ENCODE measurements at regions not wholly inside any gene's neighbourhood (a gene's known extent, or its start where the extent isn't known, plus 50 kb on each side); places are given as distances from the start of the nearest gene placed in this dataset.

DNA sequence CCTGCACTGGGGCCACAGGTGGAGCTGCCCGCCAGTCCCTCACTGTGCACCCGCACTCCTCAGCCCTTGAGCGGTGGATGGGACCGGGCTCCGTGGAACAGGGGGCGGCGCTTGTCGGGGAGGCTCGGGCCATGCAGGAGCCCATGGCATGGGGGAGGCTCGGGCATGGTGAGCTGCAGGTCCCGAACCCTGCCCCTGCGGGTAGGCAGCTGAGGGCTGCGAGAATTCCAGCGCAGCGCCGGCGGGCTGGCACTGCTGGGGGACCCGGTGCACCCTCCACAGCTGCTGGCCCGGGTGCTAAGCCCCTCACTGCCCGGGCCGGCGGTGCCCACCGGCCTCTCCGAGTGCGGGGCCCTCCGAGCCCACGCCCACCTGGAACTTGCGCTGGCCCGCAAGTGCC, 877.5 kb upstream of the PCDH9 start:
- Mint-ChIP-seq H3K4me3 (no peak overlapping the region), H3K4me1 (ENCODE audit: low read depth) (no peaks in the 10 kb centered on the region), H3K36me3 (ENCODE audit: low read depth) (no peaks in the 10 kb centered on the region), H3K27ac (no peak overlapping the region), H3K27me3 (no peaks in the 10 kb centered on the region), H3K9me3 (peaks cover 68% of the 10 kb centered on the region)
- intact Hi-C loops (cut with micrococcal nuclease), result no loop called here

- H3K4me1 Mint-ChIP-seq (ENCODE audit: low read depth), result no peaks in the 10 kb centered on the region
- no peak overlapping the region for H3K27ac Mint-ChIP-seq
- H3K36me3 Mint-ChIP-seq (ENCODE audit: low read depth), result no peaks in the 10 kb centered on the region
- intact Hi-C loops (cut with micrococcal nuclease), result no loop called here
- H3K4me3 Mint-ChIP-seq, result no peak overlapping the region
- peaks cover 29% of the 10 kb centered on the region for H3K9me3 Mint-ChIP-seq
- H3K27me3 Mint-ChIP-seq, result no peaks in the 10 kb centered on the region
These were observed 869.5 kb upstream of the PCDH9 start for GRCh38 chr13:68099631-68100030.

GRCh38 chr13:68081061-68081460, 850.9 kb upstream of the PCDH9 start:
- Mint-ChIP-seq H3K27me3 (no peaks in the 10 kb centered on the region), H3K4me1 (ENCODE audit: low read depth) (no peaks in the 10 kb centered on the region), H3K4me3 (no peak overlapping the region), H3K36me3 (ENCODE audit: low read depth) (no peaks in the 10 kb centered on the region), H3K27ac (no peak overlapping the region), H3K9me3 (no peaks in the 10 kb centered on the region)
- intact Hi-C loops (cut with micrococcal nuclease), result no loop called here

DNA sequence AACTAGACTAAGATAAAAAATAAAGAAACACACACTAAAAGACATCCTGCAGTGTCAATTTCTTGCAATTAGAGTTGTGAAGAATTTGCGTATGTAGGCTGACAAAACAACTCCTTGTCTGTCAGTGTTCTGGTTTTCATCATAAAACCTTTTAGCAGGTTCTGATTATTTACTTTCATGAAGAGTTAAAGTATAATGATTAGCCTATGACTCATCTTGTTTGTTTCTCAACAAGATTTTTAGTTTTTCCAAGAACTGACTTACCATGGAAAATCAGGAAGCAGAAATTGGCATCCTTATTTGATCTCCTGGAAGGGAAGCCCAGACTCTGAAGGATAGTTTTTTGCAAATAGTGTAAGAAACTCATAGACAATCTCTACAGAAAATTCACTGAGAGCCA, 848.7 kb upstream of the PCDH9 start:
- no peak overlapping the region for H3K4me3 Mint-ChIP-seq
- H3K36me3 Mint-ChIP-seq (ENCODE audit: low read depth), result no peaks in the 10 kb centered on the region
- H3K27ac Mint-ChIP-seq, result no peak overlapping the region
- intact Hi-C loops (cut with micrococcal nuclease), result no loop called here
- no peaks in the 10 kb centered on the region for H3K4me1 Mint-ChIP-seq (ENCODE audit: low read depth)
- H3K9me3 Mint-ChIP-seq, result no peaks in the 10 kb centered on the region
- no peaks in the 10 kb centered on the region for H3K27me3 Mint-ChIP-seq

DNA sequence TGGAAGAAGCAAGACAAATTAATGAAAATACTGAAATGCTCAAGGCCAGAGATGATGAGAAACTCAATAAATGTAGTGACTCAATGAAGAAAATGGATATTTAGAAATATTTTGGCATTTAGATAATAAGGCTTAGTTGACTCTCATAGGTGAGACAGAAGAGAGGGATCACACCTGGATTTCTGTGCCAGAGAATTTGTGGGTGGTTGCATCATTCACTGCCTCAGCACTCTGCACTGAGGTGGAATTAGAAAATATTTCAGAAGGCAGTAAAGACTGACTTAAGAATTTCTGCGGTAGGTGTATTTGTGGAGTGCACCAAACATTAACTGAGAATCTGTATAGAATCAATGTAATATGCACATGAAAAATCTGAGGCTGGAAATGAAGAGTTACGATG, 848.3 kb upstream of the PCDH9 start:
- Mint-ChIP-seq H3K36me3 (ENCODE audit: low read depth) (no peaks in the 10 kb centered on the region), H3K4me3 (no peak overlapping the region), H3K27ac (no peak overlapping the region), H3K4me1 (ENCODE audit: low read depth) (no peaks in the 10 kb centered on the region), H3K27me3 (no peaks in the 10 kb centered on the region), H3K9me3 (no peaks in the 10 kb centered on the region)
- intact Hi-C loops (cut with micrococcal nuclease), result no loop called here

GRCh38 chr13:68076046-68076445, 845.9 kb upstream of the PCDH9 start:
- Mint-ChIP-seq H3K9me3 (no peaks in the 10 kb centered on the region), H3K27me3 (no peaks in the 10 kb centered on the region), H3K36me3 (ENCODE audit: low read depth) (no peaks in the 10 kb centered on the region), H3K27ac (no peak overlapping the region), H3K4me3 (no peak overlapping the region), H3K4me1 (ENCODE audit: low read depth) (no peaks in the 10 kb centered on the region)
- intact Hi-C loops (cut with micrococcal nuclease), result no loop called here

GRCh38 chr13:68066879-68067513, 836.9 kb upstream of the PCDH9 start:
- intact Hi-C loops (cut with micrococcal nuclease), result no loop called here
- Mint-ChIP-seq H3K4me3 (no peak overlapping the region), H3K4me1 (ENCODE audit: low read depth) (no peaks in the 10 kb centered on the region), H3K27ac (no peak overlapping the region), H3K36me3 (ENCODE audit: low read depth) (no peaks in the 10 kb centered on the region), H3K9me3 (peaks cover 18% of the 10 kb centered on the region), H3K27me3 (no peaks in the 10 kb centered on the region)

DNA sequence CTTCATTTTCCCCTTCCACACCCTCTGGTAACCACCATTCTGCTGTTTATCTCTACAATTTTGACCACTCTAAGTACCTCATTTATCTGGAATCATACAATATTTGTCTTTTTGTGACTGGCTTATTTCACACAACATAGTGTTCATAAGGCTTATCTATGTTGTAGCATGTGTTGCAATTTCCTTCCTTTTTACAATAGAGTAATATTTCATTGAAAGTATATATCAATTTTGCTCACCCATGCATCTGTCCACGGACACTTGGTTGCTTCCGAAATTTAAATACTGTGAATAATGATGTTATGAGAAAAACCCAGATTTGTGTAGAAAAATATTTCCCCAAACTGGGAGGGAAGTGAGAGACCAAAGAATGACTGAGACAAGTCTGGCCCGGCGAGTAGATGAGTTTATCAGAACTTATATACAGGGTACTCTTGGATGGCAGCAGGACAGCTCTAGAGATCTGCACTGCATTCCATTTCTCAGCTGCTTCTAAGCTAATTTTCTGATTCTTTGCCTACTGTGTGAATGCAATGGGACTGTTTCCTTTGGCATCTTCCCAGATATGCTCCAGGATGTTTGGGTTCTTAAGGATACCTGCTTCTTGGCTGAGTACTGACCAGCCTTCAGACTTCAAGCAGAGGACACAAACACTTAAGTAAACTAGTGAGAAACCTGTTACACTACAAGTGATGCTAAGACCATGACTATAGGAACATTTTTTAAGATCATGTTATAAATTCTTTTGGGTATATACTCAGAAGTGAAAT, 834.0 kb upstream of the PCDH9 start:
- Mint-ChIP-seq H3K36me3 (ENCODE audit: low read depth) (no peaks in the 10 kb centered on the region), H3K4me3 (no peak overlapping the region), H3K27me3 (no peaks in the 10 kb centered on the region), H3K9me3 (peaks cover 6% of the 10 kb centered on the region), H3K27ac (no peak overlapping the region), H3K4me1 (ENCODE audit: low read depth) (no peaks in the 10 kb centered on the region)
- intact Hi-C loops (cut with micrococcal nuclease), result no loop called here

DNA sequence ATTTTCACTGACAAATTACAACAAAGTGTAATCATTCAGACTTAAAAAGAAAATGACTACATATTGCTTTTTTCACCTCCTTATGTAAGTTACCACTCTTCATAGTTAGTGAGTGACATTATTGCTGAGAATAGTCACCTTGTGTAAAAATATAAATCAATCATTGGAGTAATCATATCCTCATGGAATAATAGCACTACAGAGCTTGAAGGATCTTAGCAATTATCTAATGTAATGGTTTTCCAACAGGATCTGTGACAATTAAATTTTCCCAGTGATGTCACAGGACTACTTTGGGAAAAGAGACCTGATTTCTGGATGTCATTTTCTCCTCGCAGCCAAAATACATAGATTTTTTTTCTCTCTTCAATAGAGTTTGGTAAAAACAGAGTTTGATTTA, 833.0 kb upstream of the PCDH9 start:
- intact Hi-C loops (cut with micrococcal nuclease), result no loop called here
- Mint-ChIP-seq H3K27me3 (no peaks in the 10 kb centered on the region), H3K27ac (no peak overlapping the region), H3K9me3 (peaks cover 2% of the 10 kb centered on the region), H3K36me3 (ENCODE audit: low read depth) (no peaks in the 10 kb centered on the region), H3K4me1 (ENCODE audit: low read depth) (no peaks in the 10 kb centered on the region), H3K4me3 (no peak overlapping the region)

- Mint-ChIP-seq H3K4me1 (ENCODE audit: low read depth) (no peaks in the 10 kb centered on the region), H3K27ac (no peak overlapping the region), H3K36me3 (ENCODE audit: low read depth) (no peaks in the 10 kb centered on the region), H3K4me3 (no peak overlapping the region), H3K9me3 (peaks cover 28% of the 10 kb centered on the region), H3K27me3 (no peaks in the 10 kb centered on the region)
- intact Hi-C loops (cut with micrococcal nuclease), result no loop called here
These were observed 827.7 kb upstream of the PCDH9 start for GRCh38 chr13:68057836-68058235.

DNA sequence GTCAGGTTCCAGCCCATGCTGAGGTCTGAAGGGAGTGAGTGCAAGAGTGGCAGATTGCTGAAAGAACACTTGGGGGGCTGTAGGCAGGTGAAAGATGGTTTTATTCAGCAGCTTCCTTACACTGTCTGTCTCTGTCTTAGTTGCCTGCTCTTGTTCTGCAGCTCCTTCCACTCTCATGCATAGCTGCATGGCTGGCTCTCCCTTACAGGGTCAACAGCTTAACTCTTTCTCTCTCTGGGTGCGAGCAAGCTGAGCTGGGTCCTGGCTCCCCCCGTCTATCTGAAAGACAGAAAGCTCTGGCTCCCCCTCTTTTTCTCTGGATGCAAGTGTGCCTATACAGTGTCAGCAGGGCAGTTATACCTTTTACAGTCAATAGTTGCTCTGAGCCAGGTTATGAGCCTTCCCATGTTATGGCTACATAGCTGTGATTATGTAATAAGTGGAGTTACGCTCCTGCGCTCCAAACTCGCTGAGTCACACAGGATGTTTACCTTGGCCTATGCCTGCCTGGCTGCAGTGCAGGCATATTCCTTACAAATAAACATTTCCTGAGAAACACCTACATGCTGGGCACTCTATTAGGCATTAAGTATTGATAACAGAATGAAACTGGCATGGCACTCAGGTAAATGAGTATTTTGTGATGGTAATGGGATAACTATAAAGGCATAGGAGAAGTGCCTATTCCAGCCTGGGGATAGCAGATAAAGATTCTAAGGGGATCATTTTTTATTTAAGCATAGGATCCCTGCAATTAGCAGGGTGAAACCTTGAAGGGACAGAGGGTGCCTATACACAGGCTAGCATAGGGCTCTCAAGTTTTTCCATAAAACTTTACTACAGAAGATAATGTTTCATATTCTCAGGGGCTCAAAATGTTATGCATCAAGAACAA, 826.9 kb upstream of the PCDH9 start:
- Mint-ChIP-seq H3K9me3 (peaks cover 28% of the 10 kb centered on the region), H3K36me3 (ENCODE audit: low read depth) (no peaks in the 10 kb centered on the region), H3K4me1 (ENCODE audit: low read depth) (no peaks in the 10 kb centered on the region), H3K27ac (no peak overlapping the region), H3K4me3 (no peak overlapping the region), H3K27me3 (no peaks in the 10 kb centered on the region)
- intact Hi-C loops (cut with micrococcal nuclease), result no loop called here

GRCh38 chr13:68051910-68052309, 821.8 kb upstream of the PCDH9 start:
- Mint-ChIP-seq H3K27me3 (no peaks in the 10 kb centered on the region), H3K27ac (no peak overlapping the region), H3K4me1 (ENCODE audit: low read depth) (no peaks in the 10 kb centered on the region), H3K9me3 (peaks cover 14% of the 10 kb centered on the region), H3K36me3 (ENCODE audit: low read depth) (no peaks in the 10 kb centered on the region), H3K4me3 (no peak overlapping the region)
- intact Hi-C loops (cut with micrococcal nuclease), result no loop called here

DNA sequence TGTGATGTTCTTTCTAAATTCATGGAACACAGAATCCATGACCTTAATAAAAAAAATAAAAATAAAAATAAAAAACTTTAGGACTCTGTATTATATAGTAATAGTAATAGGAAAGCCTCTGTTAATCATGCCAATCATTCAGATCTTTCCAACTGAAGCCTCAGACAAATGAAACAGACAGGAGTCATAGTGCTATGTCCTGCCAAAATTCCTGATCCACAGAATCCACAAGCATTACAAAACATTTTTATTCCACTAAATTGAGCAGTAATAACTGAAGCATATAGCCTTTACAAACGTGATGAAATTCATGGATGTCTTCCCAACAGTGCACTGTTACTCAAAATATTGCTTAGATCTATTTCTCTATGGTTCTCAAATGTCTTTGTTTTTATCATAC, 820.6 kb upstream of the PCDH9 start:
- peaks cover 2% of the 10 kb centered on the region for H3K9me3 Mint-ChIP-seq
- H3K27ac Mint-ChIP-seq, result no peak overlapping the region
- intact Hi-C loops (cut with micrococcal nuclease), result no loop called here
- H3K27me3 Mint-ChIP-seq, result no peaks in the 10 kb centered on the region
- H3K36me3 Mint-ChIP-seq (ENCODE audit: low read depth), result no peaks in the 10 kb centered on the region
- no peak overlapping the region for H3K4me3 Mint-ChIP-seq
- H3K4me1 Mint-ChIP-seq (ENCODE audit: low read depth), result no peaks in the 10 kb centered on the region

- Mint-ChIP-seq H3K9me3 (no peaks in the 10 kb centered on the region), H3K36me3 (ENCODE audit: low read depth) (no peaks in the 10 kb centered on the region), H3K4me1 (ENCODE audit: low read depth) (no peaks in the 10 kb centered on the region), H3K27me3 (no peaks in the 10 kb centered on the region), H3K27ac (no peak overlapping the region), H3K4me3 (no peak overlapping the region)
- intact Hi-C loops (cut with micrococcal nuclease), result no loop called here
These were observed 818.7 kb upstream of the PCDH9 start for GRCh38 chr13:68048802-68049359.
